D341Med (cell line): ENCODE measurements at regions not wholly inside any gene's neighbourhood (a gene's known extent, or its start where the extent isn't known, plus 50 kb on each side); places are given as distances from the start of the nearest gene placed in this dataset.

Experiments
- DNase-seq: peaks from one replicate; pipeline ENCODE4 v3.0.0; 2012; ENCODE audit warnings: low spot score

- no peak for DNase-seq
Observed at GRCh38 chr3:117128133-117128532, 418.6 kb downstream of the TUSC7 start.

GRCh38 chr3:117128872-117129271 lies 419.3 kb downstream of the TUSC7 start:
- DNase-seq, result no peak

- no peak for DNase-seq
Observed at GRCh38 chr3:117129516-117129915, 419.9 kb downstream of the TUSC7 start.

- DNase-seq, result no peak
Observed at GRCh38 chr3:117130222-117130621, 420.6 kb downstream of the TUSC7 start.

GRCh38 chr3:117131259-117131658 lies 421.7 kb downstream of the TUSC7 start:
- no peak for DNase-seq

- DNase-seq, result no peak
Observed at GRCh38 chr3:117133066-117133465, 423.5 kb downstream of the TUSC7 start.

- no peak for DNase-seq
Observed at GRCh38 chr3:117135207-117135606, 425.6 kb downstream of the TUSC7 start.

- no peak for DNase-seq
Observed at GRCh38 chr3:117136003-117136402, 426.4 kb downstream of the TUSC7 start.

GRCh38 chr3:117137065-117137464 lies 427.5 kb downstream of the TUSC7 start:
- no peak for DNase-seq

- DNase-seq, result no peak
Observed at GRCh38 chr3:117139681-117140080, 430.1 kb downstream of the TUSC7 start.

- DNase-seq, result no peak
Observed at GRCh38 chr3:117141812-117142211, 432.2 kb downstream of the TUSC7 start.

GRCh38 chr3:117144853-117145252 lies 435.3 kb downstream of the TUSC7 start:
- DNase-seq, result no peak

- DNase-seq, result no peak
Observed at GRCh38 chr3:117145677-117146076, 436.1 kb downstream of the TUSC7 start.

- no peak for DNase-seq
Observed at GRCh38 chr3:117146571-117146970, 437.0 kb downstream of the TUSC7 start.

GRCh38 chr3:117149584-117149983 lies 440.0 kb downstream of the TUSC7 start:
- DNase-seq, result no peak

- no peak for DNase-seq
Observed at GRCh38 chr3:117150628-117151027, 441.0 kb downstream of the TUSC7 start.

- DNase-seq, result no peak
Observed at GRCh38 chr3:117160176-117160575, 450.6 kb downstream of the TUSC7 start.

GRCh38 chr3:117161816-117162215 lies 452.2 kb downstream of the TUSC7 start:
- DNase-seq, result no peak

- DNase-seq, result no peak
Observed at GRCh38 chr3:117165176-117165575, 455.6 kb downstream of the TUSC7 start.

- DNase-seq, result no peak
Observed at GRCh38 chr3:117165601-117166051, 456.0 kb downstream of the TUSC7 start.

- no peak for DNase-seq
Observed at GRCh38 chr3:117168896-117169295, 459.3 kb downstream of the TUSC7 start.

GRCh38 chr3:117170094-117170493 lies 460.5 kb downstream of the TUSC7 start:
- DNase-seq, result no peak

GRCh38 chr3:117171124-117171523 lies 461.5 kb downstream of the TUSC7 start:
- DNase-seq, result no peak

GRCh38 chr3:117172426-117172825 lies 462.8 kb downstream of the TUSC7 start:
- no peak for DNase-seq

GRCh38 chr3:117181222-117181621 lies 471.6 kb downstream of the TUSC7 start:
- DNase-seq, result no peak
